ENCODE measurements at regions not wholly inside any gene's neighbourhood (a gene's known extent, or its start where the extent isn't known, plus 50 kb on each side); places are given as distances from the start of the nearest gene placed in this dataset.
"Not testable (repeated sequence)": the region's sequence is repeated elsewhere in the genome, so short reads cannot be mapped to it uniquely, and the experiment has no call there.

DNA sequence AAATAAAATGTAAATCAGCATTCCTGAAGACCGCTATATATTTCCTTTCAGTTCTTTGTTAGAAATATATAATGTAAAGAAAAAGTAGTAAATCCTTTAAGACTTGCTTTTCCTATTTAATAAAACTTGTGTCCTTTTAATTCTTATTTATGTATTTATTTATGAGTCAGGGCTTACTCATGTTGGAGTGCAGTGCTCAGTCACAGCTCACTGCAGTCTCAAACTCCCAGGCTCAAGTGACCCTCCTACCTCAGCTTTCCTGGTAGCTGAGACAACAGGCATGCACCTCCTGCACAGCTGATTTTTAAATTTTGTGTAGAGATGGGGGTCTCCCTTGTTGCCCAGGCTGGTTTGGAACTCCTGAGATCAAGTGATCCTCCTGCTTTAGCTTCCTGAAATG is 724.5 kb downstream of the ANKRD7 start:
- H3K9me3 Mint-ChIP-seq = peaks cover 11% of the 10 kb centered on the region
- H3K4me3 Mint-ChIP-seq = no peak overlapping the region
- no peaks in the 10 kb centered on the region for H3K27me3 Mint-ChIP-seq (ENCODE audit: low read depth)
- ATAC-seq (no peak), DNase-seq (no peak)
- no peaks in the 10 kb centered on the region for H3K4me1 Mint-ChIP-seq (ENCODE audit: low read depth)
- no peaks in the 10 kb centered on the region for H3K36me3 Mint-ChIP-seq (ENCODE audit: insufficient read depth)

DNA sequence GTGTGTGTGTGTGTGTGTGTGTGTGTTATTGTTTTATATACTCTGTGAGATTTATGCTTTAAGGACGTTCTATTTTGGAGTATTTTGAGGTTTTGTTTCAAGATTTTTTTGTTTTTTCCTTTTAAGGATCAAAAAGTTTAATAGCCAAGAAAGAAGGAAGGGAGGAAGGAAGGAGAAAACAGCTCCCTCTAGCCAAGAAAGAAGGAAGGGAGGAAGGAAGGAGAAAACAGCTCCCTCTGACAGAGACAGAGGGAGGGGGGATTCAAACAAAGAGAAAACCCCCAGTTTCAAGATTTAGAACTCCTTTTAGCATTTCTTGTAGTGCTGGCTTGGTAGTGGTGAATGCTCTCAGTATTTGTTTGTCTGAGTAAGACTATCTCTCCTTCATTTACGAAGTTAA is 731.8 kb downstream of the ANKRD7 start:
- not testable (repeated sequence) for H3K27me3 Mint-ChIP-seq (ENCODE audit: low read depth); H3K36me3 Mint-ChIP-seq (ENCODE audit: insufficient read depth); DNase-seq; ATAC-seq; H3K4me3 Mint-ChIP-seq; H3K4me1 Mint-ChIP-seq (ENCODE audit: low read depth)
- peaks cover 17% of the 10 kb centered on the region for H3K9me3 Mint-ChIP-seq

DNA sequence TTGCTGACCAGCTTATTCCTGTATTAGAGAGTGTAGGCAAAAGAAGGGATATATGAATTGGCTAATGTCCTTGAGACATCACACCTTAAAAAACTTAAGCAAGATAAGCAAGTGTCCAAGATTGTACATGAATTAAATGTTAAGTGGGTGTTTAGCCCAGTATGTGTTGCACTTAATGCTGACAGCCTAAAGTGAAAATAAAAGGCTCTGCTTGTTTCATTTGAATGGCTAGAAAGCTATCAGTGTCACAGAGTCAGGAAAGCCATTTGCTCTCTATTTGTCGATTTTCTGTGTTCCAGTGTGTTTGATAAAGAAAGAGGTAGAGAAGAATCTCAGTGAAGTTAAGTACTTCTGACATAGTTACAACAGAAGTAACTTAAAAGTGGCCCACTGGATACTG is 744.9 kb downstream of the ANKRD7 start:
- Mint-ChIP-seq H3K9me3 (peaks cover 9% of the 10 kb centered on the region), H3K4me1 (ENCODE audit: low read depth) (no peaks in the 10 kb centered on the region), H3K4me3 (no peak overlapping the region), H3K27me3 (ENCODE audit: low read depth) (no peaks in the 10 kb centered on the region), H3K36me3 (ENCODE audit: insufficient read depth) (no peaks in the 10 kb centered on the region)
- ATAC-seq (no peak), DNase-seq (no peak)

DNA sequence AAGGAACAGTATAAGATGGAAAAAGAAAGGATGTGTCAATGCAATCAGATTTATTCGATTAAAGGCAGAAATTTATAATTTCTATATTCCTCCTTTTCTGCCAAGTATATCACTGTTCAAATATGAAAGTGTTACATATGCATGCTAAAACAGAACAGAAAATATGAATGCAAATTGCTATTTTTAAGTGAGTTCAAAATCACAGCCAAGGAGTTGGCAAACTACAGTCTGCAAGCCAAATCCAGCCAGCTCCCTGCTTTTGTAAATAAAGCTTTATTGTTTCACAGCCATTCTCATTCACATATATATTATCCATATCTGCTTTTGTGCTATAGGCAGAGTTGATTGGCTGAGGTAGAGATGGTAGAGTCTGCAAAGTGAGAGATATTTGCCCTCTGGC is 747.2 kb downstream of the ANKRD7 start:
- Mint-ChIP-seq H3K36me3 (ENCODE audit: insufficient read depth) (no peaks in the 10 kb centered on the region), H3K4me1 (ENCODE audit: low read depth) (no peaks in the 10 kb centered on the region), H3K27me3 (ENCODE audit: low read depth) (no peaks in the 10 kb centered on the region), H3K9me3 (peaks cover 9% of the 10 kb centered on the region), H3K4me3 (no peak overlapping the region)
- no peak for DNase-seq
- no peak for ATAC-seq

DNA sequence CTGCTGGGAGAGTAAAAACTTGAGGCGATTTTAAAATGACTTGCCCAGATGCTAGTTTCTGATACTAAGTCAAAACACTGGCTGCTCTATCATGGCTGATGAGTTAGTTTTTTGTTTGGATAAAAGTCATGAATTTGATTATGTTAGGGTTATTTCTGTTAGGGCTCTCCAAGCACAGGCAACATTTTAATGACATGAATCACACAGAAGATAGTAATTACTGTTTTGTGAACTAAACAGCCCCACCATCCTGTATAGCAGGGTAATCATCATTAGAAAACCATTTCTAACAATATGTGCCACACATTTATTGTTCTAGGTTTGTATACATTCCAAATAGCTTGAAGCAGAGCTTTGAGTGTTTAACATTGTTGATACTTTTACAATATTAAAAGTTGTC is 750.3 kb downstream of the ANKRD7 start:
- Mint-ChIP-seq H3K36me3 (ENCODE audit: insufficient read depth) (no peaks in the 10 kb centered on the region), H3K4me3 (no peak overlapping the region), H3K4me1 (ENCODE audit: low read depth) (no peaks in the 10 kb centered on the region), H3K27me3 (ENCODE audit: low read depth) (no peaks in the 10 kb centered on the region), H3K9me3 (no peaks in the 10 kb centered on the region)
- no peak for DNase-seq
- ATAC-seq = no peak

DNA sequence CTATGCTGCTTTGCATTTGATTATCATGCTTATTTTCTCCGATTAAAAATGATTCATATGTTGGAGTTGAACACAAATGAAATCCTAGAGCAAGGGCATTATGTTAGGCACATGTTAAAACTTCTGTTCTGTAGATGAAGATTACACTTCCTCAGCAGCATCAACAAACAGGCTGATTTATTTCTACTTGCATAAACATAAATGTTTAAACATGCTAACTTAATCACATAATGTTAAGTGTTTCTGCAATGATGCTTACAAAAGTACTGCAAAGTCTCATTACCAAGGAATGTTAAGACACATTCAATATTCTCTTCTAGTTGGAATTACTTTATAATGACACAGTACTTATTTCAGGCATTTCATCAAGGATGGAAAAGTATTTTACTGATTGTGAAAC is 770.8 kb downstream of the ANKRD7 start:
- Mint-ChIP-seq H3K9me3 (peaks cover 3% of the 10 kb centered on the region), H3K27me3 (ENCODE audit: low read depth) (no peaks in the 10 kb centered on the region), H3K4me3 (no peak overlapping the region), H3K4me1 (ENCODE audit: low read depth) (no peaks in the 10 kb centered on the region), H3K36me3 (ENCODE audit: insufficient read depth) (no peaks in the 10 kb centered on the region)
- DNase-seq (no peak), ATAC-seq (no peak)

DNA sequence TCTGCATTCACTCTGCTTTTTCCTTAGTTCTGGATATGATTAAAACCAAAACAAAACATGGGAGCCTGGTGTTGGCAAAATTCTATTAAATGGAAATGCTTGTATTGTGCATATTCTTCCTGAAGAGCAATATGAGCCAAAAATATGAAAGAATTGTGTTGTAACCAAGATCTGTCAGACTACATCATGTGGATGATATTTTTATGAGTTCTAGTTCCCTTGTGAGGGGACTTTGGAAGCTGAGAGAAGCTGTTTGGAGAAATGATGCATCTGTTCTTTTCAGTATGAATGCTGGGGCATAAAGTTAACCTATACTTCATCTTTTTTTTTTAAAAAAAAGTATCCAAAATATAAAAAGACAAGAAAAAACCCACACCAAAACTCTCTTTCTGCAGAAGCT is 782.7 kb downstream of the ANKRD7 start:
- Mint-ChIP-seq H3K36me3 (ENCODE audit: insufficient read depth) (no peaks in the 10 kb centered on the region), H3K4me1 (ENCODE audit: low read depth) (no peaks in the 10 kb centered on the region), H3K9me3 (no peaks in the 10 kb centered on the region), H3K27me3 (ENCODE audit: low read depth) (no peaks in the 10 kb centered on the region), H3K4me3 (no peak overlapping the region)
- ATAC-seq (no peak), DNase-seq (no peak)

DNA sequence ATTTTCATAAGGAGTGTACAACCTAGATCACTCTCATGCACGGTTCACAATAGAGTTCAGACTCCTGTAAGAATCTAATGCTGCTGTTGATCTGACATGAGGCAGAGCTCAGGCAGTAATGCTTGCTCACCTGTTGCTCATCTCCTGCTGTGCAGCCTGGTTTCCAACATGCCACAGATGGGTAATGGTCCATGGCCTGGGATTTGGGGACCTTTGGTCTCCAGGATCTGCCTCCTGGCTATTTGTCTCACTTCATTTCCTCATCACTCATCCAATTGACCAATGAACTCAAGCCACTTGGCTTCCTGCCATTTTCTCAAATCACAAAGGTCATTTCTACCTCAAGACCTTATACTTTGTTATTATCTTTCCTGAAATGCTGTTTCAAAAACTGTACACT is 786.1 kb downstream of the ANKRD7 start:
- H3K4me3 Mint-ChIP-seq = no peak overlapping the region
- H3K36me3 Mint-ChIP-seq (ENCODE audit: insufficient read depth) = no peaks in the 10 kb centered on the region
- no peak for DNase-seq
- no peak for ATAC-seq
- no peaks in the 10 kb centered on the region for H3K4me1 Mint-ChIP-seq (ENCODE audit: low read depth)
- H3K9me3 Mint-ChIP-seq = no peaks in the 10 kb centered on the region
- no peaks in the 10 kb centered on the region for H3K27me3 Mint-ChIP-seq (ENCODE audit: low read depth)

DNA sequence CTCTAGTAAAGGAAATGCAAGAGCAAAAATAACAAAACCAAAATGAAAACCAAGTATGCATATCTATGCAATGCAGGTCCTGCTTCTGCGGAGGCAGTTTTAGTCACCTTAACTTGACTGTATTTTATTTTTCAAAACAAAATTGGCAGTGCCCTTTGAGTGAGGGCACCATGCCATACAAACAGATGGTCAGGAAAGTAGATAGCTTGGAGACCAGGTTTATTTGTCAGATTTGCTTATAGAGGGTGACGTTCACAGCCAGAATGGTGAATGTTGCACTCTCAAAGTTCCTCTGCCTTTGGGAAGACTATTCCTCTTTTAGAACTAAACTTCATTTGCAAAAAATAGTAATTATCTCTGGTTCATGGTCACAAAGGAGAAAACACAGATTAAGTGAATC is 801.9 kb downstream of the ANKRD7 start:
- Mint-ChIP-seq H3K27me3 (ENCODE audit: low read depth) (no peaks in the 10 kb centered on the region), H3K36me3 (ENCODE audit: insufficient read depth) (no peaks in the 10 kb centered on the region), H3K9me3 (peaks cover 23% of the 10 kb centered on the region)

DNA sequence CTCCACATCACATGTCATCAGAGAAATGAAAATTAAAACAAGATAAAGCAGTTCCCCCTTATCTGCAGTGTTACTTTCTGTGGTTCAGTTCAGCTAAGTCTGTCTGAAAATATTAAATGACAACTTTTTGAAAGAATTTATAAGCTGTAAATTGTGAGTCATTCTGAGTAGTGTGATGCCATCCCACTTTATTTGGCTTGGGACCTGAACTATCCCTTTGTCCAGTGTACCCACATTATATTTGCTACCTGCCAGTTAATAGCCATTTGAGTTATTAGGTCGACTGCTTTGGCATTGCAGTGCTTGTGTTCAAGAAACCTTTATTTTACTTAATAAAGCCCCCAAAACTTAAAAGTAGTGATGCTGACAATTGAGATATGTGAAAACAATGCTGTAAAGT is 804.2 kb downstream of the ANKRD7 start:
- no peaks in the 10 kb centered on the region for H3K4me1 Mint-ChIP-seq (ENCODE audit: low read depth)
- no peaks in the 10 kb centered on the region for H3K36me3 Mint-ChIP-seq (ENCODE audit: insufficient read depth)
- no peaks in the 10 kb centered on the region for H3K27me3 Mint-ChIP-seq (ENCODE audit: low read depth)
- H3K4me3 Mint-ChIP-seq = no peak overlapping the region
- DNase-seq (no peak), ATAC-seq (no peak)
- peaks cover 14% of the 10 kb centered on the region for H3K9me3 Mint-ChIP-seq

More for the DNA sequence above, 801.9 kb downstream of the ANKRD7 start:
- no peak for DNase-seq
- no peak overlapping the region for H3K4me3 Mint-ChIP-seq
- no peak for ATAC-seq
- no peaks in the 10 kb centered on the region for H3K4me1 Mint-ChIP-seq (ENCODE audit: low read depth)

DNA sequence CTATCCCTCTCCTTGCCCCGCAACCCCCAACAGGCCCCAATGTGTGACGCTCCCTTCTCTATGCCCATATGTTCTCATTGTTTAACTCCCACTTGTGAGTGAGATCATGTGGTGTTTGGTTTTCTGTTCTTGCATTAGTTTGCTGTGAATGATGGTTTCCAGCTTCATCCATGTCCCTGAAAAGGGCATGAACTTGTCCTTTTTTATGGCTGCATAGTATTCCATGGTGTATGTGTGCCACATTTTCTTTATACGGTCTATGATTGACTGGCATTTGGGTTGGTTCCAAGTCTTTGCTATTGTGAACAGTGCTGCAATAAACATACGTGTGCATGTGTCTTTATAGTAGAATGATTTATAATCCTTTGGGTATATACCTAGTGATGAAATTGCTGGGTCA is 807.6 kb downstream of the ANKRD7 start:
- H3K4me1 Mint-ChIP-seq (ENCODE audit: low read depth); H3K9me3 Mint-ChIP-seq; H3K36me3 Mint-ChIP-seq (ENCODE audit: insufficient read depth); H3K27me3 Mint-ChIP-seq (ENCODE audit: low read depth); H3K4me3 Mint-ChIP-seq; ATAC-seq; DNase-seq: not testable (repeated sequence)

DNA sequence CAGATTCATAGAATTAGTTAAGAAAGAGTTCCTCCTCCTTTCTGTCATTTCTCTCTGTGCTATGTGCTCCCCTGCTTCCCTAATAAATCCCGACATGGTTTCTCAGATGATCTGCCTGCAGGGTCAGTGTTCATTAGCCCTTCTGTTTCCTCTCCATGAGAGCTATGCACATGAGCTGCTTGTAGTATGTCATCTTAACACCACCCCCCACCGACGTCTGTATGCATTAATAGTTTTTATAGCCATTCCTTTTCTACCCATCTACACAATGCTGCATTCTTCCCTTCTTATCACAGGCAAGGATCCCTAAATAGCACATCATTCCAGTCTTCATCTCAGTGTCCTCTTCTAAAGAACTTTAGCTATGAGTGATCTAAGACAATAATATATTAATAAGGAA is 809.1 kb downstream of the ANKRD7 start:
- no peaks in the 10 kb centered on the region for H3K27me3 Mint-ChIP-seq (ENCODE audit: low read depth)
- H3K9me3 Mint-ChIP-seq = peaks cover 7% of the 10 kb centered on the region
- no peak for ATAC-seq
- H3K4me1 Mint-ChIP-seq (ENCODE audit: low read depth) = no peaks in the 10 kb centered on the region
- H3K4me3 Mint-ChIP-seq = no peak overlapping the region
- no peak for DNase-seq
- no peaks in the 10 kb centered on the region for H3K36me3 Mint-ChIP-seq (ENCODE audit: insufficient read depth)

DNA sequence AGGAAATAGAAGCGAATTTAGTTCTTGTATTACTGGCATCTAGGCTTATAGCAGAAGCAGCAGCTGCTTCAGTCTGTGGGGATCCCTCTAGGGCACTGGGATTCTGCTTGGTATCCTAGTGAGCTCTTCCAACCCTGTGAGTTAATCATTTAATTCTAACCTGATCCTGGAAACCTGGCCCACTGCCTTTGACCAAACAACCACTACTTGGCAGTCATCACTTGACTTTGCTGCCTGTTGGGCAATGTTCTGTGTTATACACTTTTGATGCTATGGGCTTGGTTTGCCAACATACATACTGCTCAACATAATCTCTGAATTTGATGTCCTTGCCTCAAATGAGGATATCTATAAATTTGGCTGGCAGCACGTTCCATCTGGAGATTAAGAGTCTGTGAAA is 813.4 kb downstream of the ANKRD7 start:
- no peaks in the 10 kb centered on the region for H3K27me3 Mint-ChIP-seq (ENCODE audit: low read depth)
- H3K9me3 Mint-ChIP-seq = peaks cover 9% of the 10 kb centered on the region
- no peak overlapping the region for H3K4me3 Mint-ChIP-seq
- H3K36me3 Mint-ChIP-seq (ENCODE audit: insufficient read depth) = no peaks in the 10 kb centered on the region
- H3K4me1 Mint-ChIP-seq (ENCODE audit: low read depth) = no peaks in the 10 kb centered on the region
- ATAC-seq (no peak), DNase-seq (no peak)

DNA sequence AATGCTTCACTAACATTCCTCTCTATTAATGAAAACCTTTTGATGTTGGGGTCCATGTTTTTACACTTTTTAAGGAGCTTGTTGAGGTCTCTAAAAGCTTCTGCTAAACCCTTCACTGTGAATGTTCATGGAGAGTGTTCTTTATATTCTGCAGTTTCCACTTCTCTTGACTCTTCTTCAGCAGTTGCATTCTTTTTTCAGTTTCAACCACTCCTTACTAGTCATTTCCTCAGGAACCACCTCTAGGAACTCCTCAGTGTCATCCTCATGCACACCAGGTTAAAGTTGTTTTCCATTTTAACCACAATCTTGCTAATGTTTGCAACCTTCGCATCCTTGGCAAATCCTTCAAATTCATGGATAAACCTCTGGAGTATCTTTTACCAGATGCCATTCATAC is 821.6 kb downstream of the ANKRD7 start:
- ATAC-seq (no peak), DNase-seq (no peak)
- Mint-ChIP-seq H3K36me3 (ENCODE audit: insufficient read depth) (no peaks in the 10 kb centered on the region), H3K4me3 (no peak overlapping the region), H3K9me3 (peaks cover 13% of the 10 kb centered on the region), H3K4me1 (ENCODE audit: low read depth) (no peaks in the 10 kb centered on the region), H3K27me3 (ENCODE audit: low read depth) (no peaks in the 10 kb centered on the region)

DNA sequence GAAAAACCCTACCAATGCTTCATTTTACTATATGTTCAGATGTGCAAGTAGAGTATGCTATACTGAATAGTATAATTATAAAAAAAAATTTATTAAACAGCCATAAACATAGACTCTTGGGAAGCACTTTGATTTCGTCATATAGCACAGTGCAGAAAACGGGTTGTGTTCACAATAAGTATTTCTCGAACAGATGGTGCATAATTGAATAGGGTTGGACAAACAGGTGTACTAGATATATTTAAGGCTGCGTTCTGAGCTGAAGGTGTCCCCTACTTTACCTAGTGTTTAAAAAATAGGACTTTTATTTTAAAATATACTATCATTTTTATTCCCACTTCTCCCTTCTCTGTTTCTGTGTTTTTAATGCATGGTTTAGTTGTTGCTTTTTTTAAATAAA is 841.5 kb downstream of the ANKRD7 start:
- Mint-ChIP-seq H3K27me3 (ENCODE audit: low read depth) (no peaks in the 10 kb centered on the region), H3K36me3 (ENCODE audit: insufficient read depth) (no peaks in the 10 kb centered on the region), H3K9me3 (peaks cover 4% of the 10 kb centered on the region), H3K4me3 (no peak overlapping the region), H3K4me1 (ENCODE audit: low read depth) (no peaks in the 10 kb centered on the region)
- ATAC-seq = no peak
- DNase-seq = no peak

DNA sequence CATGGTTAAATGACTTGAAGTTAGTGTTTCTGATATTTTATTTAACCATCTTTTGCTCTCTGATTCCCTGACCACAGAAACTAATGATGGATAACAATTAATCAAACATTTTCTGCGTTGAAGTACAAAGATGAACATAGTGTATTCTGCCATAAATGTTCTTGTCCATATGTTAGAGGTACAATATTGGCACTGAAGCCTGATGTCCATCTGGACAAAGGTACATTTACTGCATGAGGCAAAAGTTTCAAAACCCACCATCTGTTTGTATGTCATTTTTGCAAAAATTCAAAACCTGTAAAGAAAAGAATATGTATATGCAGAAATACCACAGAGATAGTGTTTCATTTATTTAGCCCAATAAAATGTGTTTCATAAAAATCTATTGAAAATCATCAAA is 861.5 kb downstream of the ANKRD7 start:
- ATAC-seq (no peak), DNase-seq (no peak)
- H3K4me1 Mint-ChIP-seq (ENCODE audit: low read depth) = no peaks in the 10 kb centered on the region
- H3K9me3 Mint-ChIP-seq = peaks cover 14% of the 10 kb centered on the region
- H3K27me3 Mint-ChIP-seq (ENCODE audit: low read depth) = no peaks in the 10 kb centered on the region
- H3K4me3 Mint-ChIP-seq = no peak overlapping the region
- no peaks in the 10 kb centered on the region for H3K36me3 Mint-ChIP-seq (ENCODE audit: insufficient read depth)
